ENCODE measurements at regions not wholly inside any gene's neighbourhood (a gene's known extent, or its start where the extent isn't known, plus 50 kb on each side); places are given as distances from the start of the nearest gene placed in this dataset.

DNA sequence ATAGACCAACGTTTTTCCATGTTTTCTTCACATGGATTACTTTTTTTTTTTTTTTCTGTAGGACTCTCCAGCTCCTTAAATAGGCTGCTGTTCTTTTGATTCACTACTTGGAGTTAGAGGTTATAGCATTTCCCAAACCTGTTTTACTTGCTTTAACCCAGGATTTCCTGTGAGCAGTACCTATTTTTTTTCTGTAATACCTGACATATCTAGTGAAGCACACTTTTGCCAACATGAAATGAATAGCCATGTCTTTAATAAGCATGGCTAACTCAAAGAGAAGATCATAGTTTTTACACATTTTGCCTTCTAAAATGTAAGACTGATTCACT, 137.0 kb downstream of the FOXA2 start:
- no peak overlapping the region for H3K4me3 ChIP-seq
- ATAC-seq (ENCODE audit: low FRiP score in 2 of 2): peak in 1 of 2 donors; percentile 5
- H3K27ac ChIP-seq: peak overlapping the region in 2 of 4 donors; percentile 24 to 64

DNA sequence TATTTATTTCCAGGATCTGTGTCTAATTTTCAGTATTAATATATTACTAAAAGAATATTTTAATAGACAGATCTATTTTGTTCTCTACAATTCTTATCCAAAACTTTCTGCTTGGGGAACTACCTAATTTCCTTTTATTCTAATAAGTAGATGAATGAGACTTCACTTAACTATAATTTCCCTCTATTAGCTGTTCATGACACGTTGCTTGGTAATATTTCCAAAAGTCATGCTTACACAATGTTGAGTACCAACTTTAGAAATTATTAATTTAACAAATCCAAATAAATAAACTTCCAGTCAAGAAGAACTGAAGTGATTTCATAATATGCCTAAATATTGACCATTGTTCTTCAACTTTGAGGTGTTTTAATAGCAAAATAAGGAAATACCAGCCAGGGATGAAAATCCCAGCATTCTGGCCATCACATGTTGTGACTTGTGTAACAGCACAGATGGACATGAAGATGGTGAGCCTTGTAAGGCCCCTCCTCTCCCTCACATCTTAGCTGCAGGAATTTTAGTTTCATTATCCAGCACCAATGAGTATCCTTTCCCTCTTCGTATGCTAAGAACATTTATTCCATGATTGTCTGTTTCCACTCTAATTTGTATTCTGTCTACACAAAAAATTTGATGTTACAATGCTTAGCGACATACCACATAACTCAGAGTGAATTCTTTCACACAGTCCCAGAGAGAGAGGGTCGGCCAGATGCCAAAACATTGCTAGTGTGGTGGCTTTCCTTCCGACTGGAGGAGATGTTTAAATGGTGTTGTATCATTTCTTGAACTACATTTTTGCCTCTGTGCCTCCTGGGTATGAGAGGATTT, 137.5 kb downstream of the FOXA2 start:
- DNase-seq: peak in 1 of 2 donors; percentile 65
- TF ChIP-seq, protein P1, sequence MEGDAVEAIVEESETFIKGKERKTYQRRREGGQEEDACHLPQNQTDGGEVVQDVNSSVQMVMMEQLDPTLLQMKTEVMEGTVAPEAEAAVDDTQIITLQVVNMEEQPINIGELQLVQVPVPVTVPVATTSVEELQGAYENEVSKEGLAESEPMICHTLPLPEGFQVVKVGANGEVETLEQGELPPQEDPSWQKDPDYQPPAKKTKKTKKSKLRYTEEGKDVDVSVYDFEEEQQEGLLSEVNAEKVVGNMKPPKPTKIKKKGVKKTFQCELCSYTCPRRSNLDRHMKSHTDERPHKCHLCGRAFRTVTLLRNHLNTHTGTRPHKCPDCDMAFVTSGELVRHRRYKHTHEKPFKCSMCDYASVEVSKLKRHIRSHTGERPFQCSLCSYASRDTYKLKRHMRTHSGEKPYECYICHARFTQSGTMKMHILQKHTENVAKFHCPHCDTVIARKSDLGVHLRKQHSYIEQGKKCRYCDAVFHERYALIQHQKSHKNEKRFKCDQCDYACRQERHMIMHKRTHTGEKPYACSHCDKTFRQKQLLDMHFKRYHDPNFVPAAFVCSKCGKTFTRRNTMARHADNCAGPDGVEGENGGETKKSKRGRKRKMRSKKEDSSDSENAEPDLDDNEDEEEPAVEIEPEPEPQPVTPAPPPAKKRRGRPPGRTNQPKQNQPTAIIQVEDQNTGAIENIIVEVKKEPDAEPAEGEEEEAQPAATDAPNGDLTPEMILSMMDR (IDR thresholded peaks at IDR 0.05): no peak
- TF ChIP-seq POLR2AphosphoS5 (IDR thresholded peaks at IDR 0.05) (no peak), POLR2A (IDR thresholded peaks at IDR 0.05) (no peak), EP300 (IDR thresholded peaks at IDR 0.05) (no peak)
- Histone ChIP-seq H3K27me3 (no peaks in the 10 kb centered on the region), H3K9me3 (no peaks in the 10 kb centered on the region), H3K36me3 (no peaks in the 10 kb centered on the region), H3K4me1 (peaks cover 7 to 14% (median 10%) of the 10 kb centered on the region in 4 donors), H3K27ac (peak overlapping the region in 3 of 4 donors; percentile 9 to 64 (median 21)), H3K4me3 (no peak overlapping the region)
- peak; percentile 63 to 83 for ATAC-seq (ENCODE audit: low FRiP score in 2 of 2)
- WGBS, 2 donors: 46 to 52% methylated on average over 5 of the region's 5 CpGs

More for the DNA sequence above, 137.0 kb downstream of the FOXA2 start:
- no peaks in the 10 kb centered on the region for H3K27me3 ChIP-seq
- DNase-seq: no peak
- peaks cover 7 to 14% (median 10%) of the 10 kb centered on the region in 4 donors for H3K4me1 ChIP-seq
- 11 to 23% methylated on average over 1 of the region's 1 CpG for WGBS, 2 donors
- TF ChIP-seq POLR2A (IDR thresholded peaks at IDR 0.05) (no peak), EP300 (IDR thresholded peaks at IDR 0.05) (no peak)
- TF ChIP-seq, protein P1 (IDR thresholded peaks at IDR 0.05): no peak
- no peaks in the 10 kb centered on the region for H3K36me3 ChIP-seq
- no peaks in the 10 kb centered on the region for H3K9me3 ChIP-seq

DNA sequence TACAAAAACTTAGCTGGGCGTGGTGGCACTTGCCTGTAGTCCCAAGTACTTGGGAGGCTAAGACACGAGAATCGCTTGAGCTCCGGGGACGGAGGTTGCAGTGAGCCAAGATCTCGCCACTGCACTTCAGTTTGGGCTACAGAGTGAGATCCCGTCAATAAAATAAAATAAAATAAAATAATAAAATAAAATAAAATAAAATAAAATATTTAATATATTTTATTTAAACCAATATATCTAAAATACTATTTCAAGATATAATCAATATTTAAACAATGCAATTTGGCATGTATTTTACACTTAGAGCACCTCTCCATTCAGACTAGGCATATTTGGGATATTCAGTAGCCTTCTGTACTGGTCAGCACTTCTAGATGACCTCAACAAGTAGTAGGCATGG, 142.1 kb downstream of the FOXA2 start:
- DNase-seq: no peak
- WGBS, 2 donors: 94 to 95% methylated on average over 7 of the region's 7 CpGs
- H3K4me3 ChIP-seq: no peak overlapping the region
- H3K27ac ChIP-seq: no peak overlapping the region
- no peaks in the 10 kb centered on the region for H3K27me3 ChIP-seq
- ATAC-seq (ENCODE audit: low FRiP score in 2 of 2): no peak
- no peaks in the 10 kb centered on the region for H3K9me3 ChIP-seq
- no peaks in the 10 kb centered on the region for H3K4me1 ChIP-seq
- no peak for TF ChIP-seq POLR2A (IDR thresholded peaks at IDR 0.05)
- H3K36me3 ChIP-seq: no peaks in the 10 kb centered on the region

DNA sequence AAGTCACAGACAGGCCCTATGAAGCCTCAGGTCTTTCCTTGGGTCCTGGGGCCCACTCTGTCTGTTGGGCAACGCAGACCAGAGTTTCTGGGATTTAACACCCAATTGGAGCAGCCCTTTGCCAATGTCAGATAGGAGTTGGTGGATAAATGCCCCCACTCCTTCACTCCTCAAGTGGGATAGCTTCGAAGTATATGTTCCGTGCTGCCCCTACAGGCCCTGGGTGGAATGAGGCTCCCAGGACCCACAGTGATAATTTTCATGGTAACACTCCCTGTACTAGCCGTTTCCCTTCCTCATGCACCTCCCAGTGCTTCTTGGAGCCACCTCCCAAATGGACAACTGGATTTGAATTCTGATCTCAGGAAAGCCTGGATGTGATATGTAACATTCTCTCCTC, 145.4 kb downstream of the FOXA2 start:
- Histone ChIP-seq H3K27me3 (no peaks in the 10 kb centered on the region), H3K4me3 (no peak overlapping the region), H3K27ac (no peak overlapping the region), H3K9me3 (peaks cover 0 to 4% (median 0%) of the 10 kb centered on the region in 4 donors), H3K36me3 (no peaks in the 10 kb centered on the region), H3K4me1 (no peaks in the 10 kb centered on the region)
- 87% methylated on average over 4 of the region's 4 CpGs for WGBS, 2 donors
- DNase-seq (no peak), ATAC-seq (ENCODE audit: low FRiP score in 2 of 2) (no peak)
- TF ChIP-seq POLR2AphosphoS5 (IDR thresholded peaks at IDR 0.05) (no peak), EP300 (IDR thresholded peaks at IDR 0.05) (no peak), POLR2A (IDR thresholded peaks at IDR 0.05) (no peak)
- TF ChIP-seq, protein P1 (IDR thresholded peaks at IDR 0.05): no peak

DNA sequence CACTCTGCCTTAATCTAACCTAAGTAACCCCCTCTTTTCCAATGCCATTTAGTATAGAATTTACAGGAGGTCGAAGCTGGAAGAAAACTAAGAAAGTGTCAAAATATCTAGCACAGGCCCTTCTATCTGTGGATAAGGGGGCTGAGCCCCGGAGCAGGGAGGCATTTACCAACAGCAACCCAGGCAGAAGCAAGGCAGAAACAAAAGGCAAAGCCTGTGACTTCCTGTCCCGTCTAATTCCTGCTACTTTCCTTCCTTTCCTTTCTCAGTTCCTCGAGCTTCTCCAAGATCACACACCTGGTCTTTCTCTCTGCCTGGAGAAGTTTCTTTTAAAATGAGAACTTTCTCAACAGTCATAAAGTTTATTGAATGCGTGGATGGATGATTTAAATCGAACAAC, 146.0 kb downstream of the FOXA2 start:
- no peaks in the 10 kb centered on the region for H3K36me3 ChIP-seq
- no peaks in the 10 kb centered on the region for H3K27me3 ChIP-seq
- no peak overlapping the region for H3K27ac ChIP-seq
- WGBS, 2 donors: 73 to 78% methylated on average over 6 of the region's 6 CpGs
- DNase-seq (no peak), ATAC-seq (ENCODE audit: low FRiP score in 2 of 2) (no peak)
- H3K9me3 ChIP-seq: peaks cover 0 to 4% (median 0%) of the 10 kb centered on the region in 4 donors
- TF ChIP-seq POLR2AphosphoS5 (IDR thresholded peaks at IDR 0.05) (no peak), EP300 (IDR thresholded peaks at IDR 0.05) (no peak), POLR2A (IDR thresholded peaks at IDR 0.05) (no peak)
- TF ChIP-seq, protein P1 (IDR thresholded peaks at IDR 0.05): no peak
- no peak overlapping the region for H3K4me3 ChIP-seq
- no peaks in the 10 kb centered on the region for H3K4me1 ChIP-seq

Data from upper lobe of left lung (tissue), 6 donors.